ENCODE measurements at regions not wholly inside any gene's neighbourhood (a gene's known extent, or its start where the extent isn't known, plus 50 kb on each side); places are given as distances from the start of the nearest gene placed in this dataset.
"Not testable (repeated sequence)": the region's sequence is repeated elsewhere in the genome, so short reads cannot be mapped to it uniquely, and the experiment has no call there.

- no peaks in the 10 kb centered on the region for H3K36me3 ChIP-seq
- H3K9me3 ChIP-seq: no peaks in the 10 kb centered on the region
- TF ChIP-seq, protein P1, sequence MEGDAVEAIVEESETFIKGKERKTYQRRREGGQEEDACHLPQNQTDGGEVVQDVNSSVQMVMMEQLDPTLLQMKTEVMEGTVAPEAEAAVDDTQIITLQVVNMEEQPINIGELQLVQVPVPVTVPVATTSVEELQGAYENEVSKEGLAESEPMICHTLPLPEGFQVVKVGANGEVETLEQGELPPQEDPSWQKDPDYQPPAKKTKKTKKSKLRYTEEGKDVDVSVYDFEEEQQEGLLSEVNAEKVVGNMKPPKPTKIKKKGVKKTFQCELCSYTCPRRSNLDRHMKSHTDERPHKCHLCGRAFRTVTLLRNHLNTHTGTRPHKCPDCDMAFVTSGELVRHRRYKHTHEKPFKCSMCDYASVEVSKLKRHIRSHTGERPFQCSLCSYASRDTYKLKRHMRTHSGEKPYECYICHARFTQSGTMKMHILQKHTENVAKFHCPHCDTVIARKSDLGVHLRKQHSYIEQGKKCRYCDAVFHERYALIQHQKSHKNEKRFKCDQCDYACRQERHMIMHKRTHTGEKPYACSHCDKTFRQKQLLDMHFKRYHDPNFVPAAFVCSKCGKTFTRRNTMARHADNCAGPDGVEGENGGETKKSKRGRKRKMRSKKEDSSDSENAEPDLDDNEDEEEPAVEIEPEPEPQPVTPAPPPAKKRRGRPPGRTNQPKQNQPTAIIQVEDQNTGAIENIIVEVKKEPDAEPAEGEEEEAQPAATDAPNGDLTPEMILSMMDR (IDR thresholded peaks at IDR 0.05): no peak
- no peak for TF ChIP-seq POLR2A (IDR thresholded peaks at IDR 0.05)
- no peak for DNase-seq
- no peaks in the 10 kb centered on the region for H3K4me1 ChIP-seq
- no peaks in the 10 kb centered on the region for H3K27me3 ChIP-seq
- no peak overlapping the region for H3K4me3 ChIP-seq
- H3K27ac ChIP-seq: no peak overlapping the region
These were observed 575.9 kb upstream of the PBX1 start for GRCh38 chr1:163983097-163983496.

DNA sequence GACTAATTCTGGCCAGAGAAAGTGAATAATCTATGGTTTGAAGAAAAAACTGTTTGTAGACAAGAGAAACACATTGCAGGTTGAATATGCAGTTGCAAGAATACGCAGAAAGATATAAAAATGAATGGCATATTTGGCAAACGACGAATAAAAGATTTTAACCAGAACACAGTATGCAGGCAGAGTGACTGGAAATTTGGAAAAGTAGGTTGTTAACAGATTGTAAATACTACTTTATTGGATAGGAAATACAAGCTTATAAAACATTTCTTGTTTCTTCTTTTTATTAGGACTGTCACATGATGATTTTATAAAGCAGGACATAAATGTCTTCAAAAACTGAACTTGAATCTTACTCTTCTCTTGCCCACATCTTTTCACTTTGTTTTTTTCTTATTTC is 573.3 kb upstream of the PBX1 start:
- H3K9me3 ChIP-seq: no peaks in the 10 kb centered on the region
- H3K27ac ChIP-seq: no peak overlapping the region
- no peaks in the 10 kb centered on the region for H3K4me1 ChIP-seq
- H3K36me3 ChIP-seq: no peaks in the 10 kb centered on the region
- no peak for TF ChIP-seq POLR2A (IDR thresholded peaks at IDR 0.05)
- TF ChIP-seq, protein P1 (IDR thresholded peaks at IDR 0.05): no peak
- H3K27me3 ChIP-seq: no peaks in the 10 kb centered on the region
- DNase-seq: no peak
- no peak overlapping the region for H3K4me3 ChIP-seq

- no peak for DNase-seq
- Histone ChIP-seq H3K4me3 (no peak overlapping the region), H3K4me1 (no peaks in the 10 kb centered on the region), H3K27ac (no peak overlapping the region), H3K9me3 (no peaks in the 10 kb centered on the region), H3K36me3 (no peaks in the 10 kb centered on the region), H3K27me3 (no peaks in the 10 kb centered on the region)
- TF ChIP-seq, protein P1 (IDR thresholded peaks at IDR 0.05): no peak
- TF ChIP-seq POLR2A (IDR thresholded peaks at IDR 0.05): no peak
These were observed 559.9 kb upstream of the PBX1 start for GRCh38 chr1:163999131-163999530.

DNA sequence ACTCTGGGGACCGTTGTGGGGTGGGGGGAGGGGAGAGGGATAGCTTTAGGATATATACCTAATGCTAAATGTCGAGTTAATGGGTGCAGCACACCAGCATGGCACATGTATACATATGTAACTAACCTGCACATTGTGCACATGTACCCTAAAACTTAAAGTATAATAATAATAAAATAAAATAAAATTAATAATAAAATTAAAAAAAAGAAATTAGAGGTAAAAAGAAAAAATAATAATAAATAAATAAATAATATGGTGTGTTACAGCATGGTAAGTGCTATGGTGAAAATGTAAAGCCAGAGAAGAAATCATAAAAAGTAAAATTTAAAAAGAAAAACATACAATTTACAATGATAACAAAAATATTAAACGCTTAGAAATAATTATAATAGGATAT is 552.8 kb upstream of the PBX1 start:
- H3K4me1 ChIP-seq, H3K27me3 ChIP-seq: not testable (repeated sequence)

DNA sequence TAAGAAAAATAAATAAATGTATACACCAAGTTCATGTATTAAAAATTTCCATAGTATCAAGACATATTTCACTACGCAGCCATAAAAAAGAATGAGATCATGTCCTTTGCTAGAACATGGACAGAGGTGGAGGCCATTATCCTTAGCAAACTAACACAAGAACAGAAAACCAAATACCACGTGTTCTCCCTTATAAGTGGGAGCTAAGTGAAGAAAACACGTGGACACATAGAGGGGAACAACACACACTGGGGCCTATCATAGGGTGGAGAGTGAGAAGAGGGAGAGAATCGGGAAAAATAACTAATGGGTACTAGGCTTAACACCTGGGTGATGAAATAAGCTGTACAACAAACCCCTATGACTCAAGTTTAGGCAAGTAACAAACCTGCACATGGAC is 552.4 kb upstream of the PBX1 start:
- H3K4me3 ChIP-seq: no peak overlapping the region
- no peaks in the 10 kb centered on the region for H3K27me3 ChIP-seq
- H3K9me3 ChIP-seq: no peaks in the 10 kb centered on the region
- no peak for DNase-seq
- no peaks in the 10 kb centered on the region for H3K36me3 ChIP-seq
- no peak overlapping the region for H3K27ac ChIP-seq
- TF ChIP-seq POLR2A (IDR thresholded peaks at IDR 0.05): no peak
- TF ChIP-seq, protein P1 (IDR thresholded peaks at IDR 0.05): no peak
- no peaks in the 10 kb centered on the region for H3K4me1 ChIP-seq

More for the DNA sequence above, 552.8 kb upstream of the PBX1 start:
- not testable (repeated sequence) for H3K36me3 ChIP-seq, DNase-seq, H3K27ac ChIP-seq, H3K4me3 ChIP-seq, H3K9me3 ChIP-seq

- TF ChIP-seq POLR2A (IDR thresholded peaks at IDR 0.05): no peak
- TF ChIP-seq, protein P1 (IDR thresholded peaks at IDR 0.05): no peak
- H3K4me3 ChIP-seq: no peak overlapping the region
- no peaks in the 10 kb centered on the region for H3K4me1 ChIP-seq
- H3K27me3 ChIP-seq: no peaks in the 10 kb centered on the region
- DNase-seq: no peak
- no peaks in the 10 kb centered on the region for H3K9me3 ChIP-seq
- H3K27ac ChIP-seq: no peak overlapping the region
- no peaks in the 10 kb centered on the region for H3K36me3 ChIP-seq
These were observed 541.7 kb upstream of the PBX1 start for GRCh38 chr1:164017239-164017638.

Measured in Peyer's patch (tissue), 4 donors.